ENCODE measurements at regions not wholly inside any gene's neighbourhood (a gene's known extent, or its start where the extent isn't known, plus 50 kb on each side); places are given as distances from the start of the nearest gene placed in this dataset.

GRCh38 chr3:64809086-64809485 lies 121.3 kb upstream of the ADAMTS9 start:
- H3K36me3 ChIP-seq (ENCODE audit: insufficient read depth, low read length): no peaks in the 10 kb centered on the region
- H3K4me1 ChIP-seq (ENCODE audit: insufficient read depth, low read length): no peaks in the 10 kb centered on the region
- H3K9me3 ChIP-seq (ENCODE audit: control insufficient read depth, insufficient read depth, low read length): no peaks in the 10 kb centered on the region; the same call in 1 of the 2 replicates
- H3K9ac ChIP-seq (ENCODE audit: low read depth, low read length): no peak overlapping the region

- Histone ChIP-seq H3K9me3 (ENCODE audit: control insufficient read depth, insufficient read depth, low read length) (no peaks in the 10 kb centered on the region; the same call in 1 of the 2 replicates), H3K36me3 (ENCODE audit: insufficient read depth, low read length) (no peaks in the 10 kb centered on the region), H3K4me1 (ENCODE audit: insufficient read depth, low read length) (no peaks in the 10 kb centered on the region), H3K9ac (ENCODE audit: low read depth, low read length) (no peak overlapping the region)
Observed at GRCh38 chr3:64808061-64808460, 120.3 kb upstream of the ADAMTS9 start.

DNA sequence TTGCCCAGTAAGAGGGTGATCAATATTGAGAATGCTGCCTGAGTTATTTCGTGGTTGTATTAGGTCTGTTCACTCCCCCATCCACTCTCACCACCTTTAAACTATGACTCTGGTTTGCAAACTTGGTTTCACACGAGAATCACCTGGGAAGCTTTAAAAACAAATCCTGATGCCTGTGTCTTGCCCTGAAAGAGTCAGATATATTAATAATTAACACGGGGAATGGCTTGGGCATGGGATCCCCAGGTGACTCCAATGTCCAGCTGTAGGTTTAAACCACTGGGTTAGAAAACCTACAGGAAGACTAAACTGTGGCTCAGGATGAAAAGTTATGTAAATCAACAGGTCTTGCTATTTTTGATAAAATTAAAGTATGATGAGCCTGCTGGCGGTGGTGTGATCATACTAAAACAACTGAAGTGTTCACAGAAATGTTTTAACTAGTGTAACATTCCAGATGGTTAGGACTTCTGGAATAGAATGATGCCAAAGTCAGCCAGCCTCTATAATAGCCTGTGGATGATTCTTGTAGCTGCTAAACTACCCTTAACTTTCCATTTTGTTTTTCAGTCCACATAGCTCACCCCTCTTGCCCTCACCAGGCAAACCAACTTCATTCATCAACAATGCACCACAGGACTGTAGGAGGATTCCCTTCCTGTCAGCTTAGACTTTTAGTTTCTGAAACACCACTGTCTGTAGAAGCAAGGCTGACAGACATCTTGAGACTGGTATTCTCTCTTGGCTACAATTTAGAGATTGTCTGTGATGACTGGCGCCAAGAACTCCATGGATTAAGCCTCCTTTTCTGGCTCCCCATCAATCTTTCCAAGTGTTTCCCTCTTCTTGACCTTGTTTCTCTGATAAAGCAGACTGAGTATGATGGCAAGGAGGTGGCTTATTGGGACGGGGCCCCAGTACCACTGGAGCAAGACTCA lies 119.1 kb upstream of the ADAMTS9 start:
- no peaks in the 10 kb centered on the region; the same call in 1 of the 2 replicates for H3K4me1 ChIP-seq (ENCODE audit: insufficient read depth, low read length)
- no peaks in the 10 kb centered on the region for H3K36me3 ChIP-seq (ENCODE audit: insufficient read depth, low read length)
- no peaks in the 10 kb centered on the region for H3K9me3 ChIP-seq (ENCODE audit: control insufficient read depth, insufficient read depth, low read length)
- no peak overlapping the region for H3K9ac ChIP-seq (ENCODE audit: low read depth, low read length)

DNA sequence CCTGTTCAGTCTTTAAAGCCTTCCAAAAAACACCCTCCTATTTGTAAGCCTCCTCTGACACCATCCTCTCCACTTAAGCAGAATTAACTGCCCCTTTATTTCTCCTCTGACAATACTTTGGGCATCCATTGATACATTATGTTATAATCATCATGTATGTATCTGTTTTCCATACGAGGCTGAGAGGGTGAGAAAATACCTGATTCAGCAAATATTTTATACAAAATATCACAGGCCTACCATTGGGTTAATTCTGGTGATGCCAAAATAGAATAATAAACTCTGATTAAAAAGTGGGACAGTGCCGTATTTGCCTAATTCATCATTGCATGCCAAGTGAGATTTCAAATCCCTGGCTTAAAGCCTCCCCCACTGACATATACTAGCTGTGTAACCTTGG lies 118.2 kb upstream of the ADAMTS9 start:
- H3K9ac ChIP-seq (ENCODE audit: low read depth, low read length): no peak overlapping the region
- H3K9me3 ChIP-seq (ENCODE audit: control insufficient read depth, insufficient read depth, low read length): no peaks in the 10 kb centered on the region
- H3K4me1 ChIP-seq (ENCODE audit: insufficient read depth, low read length): no peaks in the 10 kb centered on the region; the same call in 1 of the 2 replicates
- H3K36me3 ChIP-seq (ENCODE audit: insufficient read depth, low read length): no peaks in the 10 kb centered on the region

GRCh38 chr3:64805248-64805647 lies 117.4 kb upstream of the ADAMTS9 start:
- Histone ChIP-seq H3K9me3 (ENCODE audit: control insufficient read depth, insufficient read depth, low read length) (no peaks in the 10 kb centered on the region), H3K36me3 (ENCODE audit: insufficient read depth, low read length) (no peaks in the 10 kb centered on the region), H3K4me1 (ENCODE audit: insufficient read depth, low read length) (no peaks in the 10 kb centered on the region; the same call in 1 of the 2 replicates)

DNA sequence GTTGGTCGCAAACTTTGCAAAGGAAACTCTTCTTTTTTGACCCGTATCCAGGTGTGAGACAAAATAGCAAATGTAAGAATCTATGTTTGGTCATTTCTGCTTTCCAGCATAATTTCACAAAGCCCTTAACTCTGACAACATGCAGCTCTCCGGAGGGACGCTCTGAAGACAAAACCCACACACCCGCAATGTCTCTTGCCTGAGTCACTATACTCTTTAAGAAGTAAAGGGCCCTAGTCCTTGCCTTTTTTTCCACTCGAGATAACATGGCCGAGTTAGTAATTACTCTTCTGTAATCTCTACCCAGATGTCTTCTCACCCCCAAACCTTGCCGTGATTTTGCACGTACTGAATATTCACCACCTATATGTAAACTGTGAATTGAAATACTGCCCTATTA lies 115.7 kb upstream of the ADAMTS9 start:
- Histone ChIP-seq H3K9me3 (ENCODE audit: control insufficient read depth, insufficient read depth, low read length) (no peaks in the 10 kb centered on the region), H3K9ac (ENCODE audit: low read depth, low read length) (no peak overlapping the region), H3K36me3 (ENCODE audit: insufficient read depth, low read length) (no peaks in the 10 kb centered on the region), H3K4me1 (ENCODE audit: insufficient read depth, low read length) (no peaks in the 10 kb centered on the region; the same call in 1 of the 2 replicates)

More at GRCh38 chr3:64805248-64805647, 117.4 kb upstream of the ADAMTS9 start:
- no peak overlapping the region for H3K9ac ChIP-seq (ENCODE audit: low read depth, low read length)

GRCh38 chr3:64802460-64802859 lies 114.7 kb upstream of the ADAMTS9 start:
- Histone ChIP-seq H3K36me3 (ENCODE audit: insufficient read depth, low read length) (no peaks in the 10 kb centered on the region), H3K4me1 (ENCODE audit: insufficient read depth, low read length) (no peaks in the 10 kb centered on the region; the same call in 1 of the 2 replicates), H3K9ac (ENCODE audit: low read depth, low read length) (no peak overlapping the region), H3K9me3 (ENCODE audit: control insufficient read depth, insufficient read depth, low read length) (no peaks in the 10 kb centered on the region)

DNA sequence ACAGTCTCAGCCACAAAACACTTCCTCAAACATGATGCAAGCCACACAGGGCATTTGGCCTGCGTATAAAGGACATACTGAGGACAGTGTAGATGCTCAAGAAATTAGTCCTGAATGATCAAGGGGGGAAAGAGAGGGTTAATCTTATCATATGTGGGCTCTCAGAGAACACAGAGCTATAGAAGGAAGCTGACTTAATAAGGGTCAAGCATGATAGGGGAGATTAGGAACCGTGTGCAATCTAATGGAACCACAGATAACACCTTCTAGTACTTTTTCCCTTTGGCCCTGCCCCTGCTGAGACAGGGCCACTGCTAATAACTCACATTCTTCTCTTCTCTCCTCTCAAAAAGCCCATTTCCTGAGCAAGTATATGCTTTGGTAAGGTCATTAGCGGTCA lies 114.1 kb upstream of the ADAMTS9 start:
- Histone ChIP-seq H3K36me3 (ENCODE audit: insufficient read depth, low read length) (no peaks in the 10 kb centered on the region), H3K9me3 (ENCODE audit: control insufficient read depth, insufficient read depth, low read length) (no peaks in the 10 kb centered on the region), H3K4me1 (ENCODE audit: insufficient read depth, low read length) (no peaks in the 10 kb centered on the region; the same call in none of the 2 replicates), H3K9ac (ENCODE audit: low read depth, low read length) (no peak overlapping the region)

GRCh38 chr3:64799606-64800005 lies 111.8 kb upstream of the ADAMTS9 start:
- Histone ChIP-seq H3K4me1 (ENCODE audit: insufficient read depth, low read length) (no peaks in the 10 kb centered on the region; the same call in none of the 2 replicates), H3K9me3 (ENCODE audit: control insufficient read depth, insufficient read depth, low read length) (no peaks in the 10 kb centered on the region), H3K36me3 (ENCODE audit: insufficient read depth, low read length) (no peaks in the 10 kb centered on the region), H3K9ac (ENCODE audit: low read depth, low read length) (no peak overlapping the region)

DNA sequence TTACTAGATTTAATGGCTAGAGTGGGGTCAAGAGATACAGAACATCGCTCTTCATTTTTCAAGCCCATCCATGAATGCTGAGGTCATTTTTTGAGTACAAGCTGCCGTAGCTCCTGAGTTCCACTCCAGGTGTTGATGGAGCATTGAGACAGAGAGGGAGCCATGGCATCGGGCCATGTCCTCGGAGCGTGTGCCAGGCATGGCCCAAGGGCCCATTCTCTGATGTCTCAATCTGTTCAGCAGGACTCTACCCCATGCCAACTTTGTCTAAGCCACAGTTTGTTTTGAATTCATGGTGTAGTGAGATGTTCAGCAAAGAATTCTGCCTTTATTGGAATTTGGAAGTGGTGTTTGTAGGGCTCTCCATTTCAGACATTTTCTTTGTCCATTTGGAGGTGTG lies 110.5 kb upstream of the ADAMTS9 start:
- no peaks in the 10 kb centered on the region; the same call in none of the 2 replicates for H3K4me1 ChIP-seq (ENCODE audit: insufficient read depth, low read length)
- H3K9me3 ChIP-seq (ENCODE audit: control insufficient read depth, insufficient read depth, low read length): no peaks in the 10 kb centered on the region
- H3K36me3 ChIP-seq (ENCODE audit: insufficient read depth, low read length): no peaks in the 10 kb centered on the region
- no peak overlapping the region for H3K9ac ChIP-seq (ENCODE audit: low read depth, low read length)

GRCh38 chr3:64796607-64797399 lies 109.0 kb upstream of the ADAMTS9 start:
- Histone ChIP-seq H3K4me1 (ENCODE audit: insufficient read depth, low read length) (no peaks in the 10 kb centered on the region; the same call in none of the 2 replicates), H3K9ac (ENCODE audit: low read depth, low read length) (no peak overlapping the region), H3K36me3 (ENCODE audit: insufficient read depth, low read length) (no peaks in the 10 kb centered on the region), H3K9me3 (ENCODE audit: control insufficient read depth, insufficient read depth, low read length) (no peaks in the 10 kb centered on the region)

GRCh38 chr3:64792445-64792844 lies 104.6 kb upstream of the ADAMTS9 start:
- H3K4me1 ChIP-seq (ENCODE audit: insufficient read depth, low read length): no peaks in the 10 kb centered on the region; the same call in 1 of the 2 replicates
- H3K36me3 ChIP-seq (ENCODE audit: insufficient read depth, low read length): no peaks in the 10 kb centered on the region
- no peaks in the 10 kb centered on the region for H3K9me3 ChIP-seq (ENCODE audit: control insufficient read depth, insufficient read depth, low read length)
- H3K9ac ChIP-seq (ENCODE audit: low read depth, low read length): no peak overlapping the region

GRCh38 chr3:64789111-64789510 lies 101.3 kb upstream of the ADAMTS9 start:
- no peak overlapping the region for H3K9ac ChIP-seq (ENCODE audit: low read depth, low read length)
- no peaks in the 10 kb centered on the region for H3K36me3 ChIP-seq (ENCODE audit: insufficient read depth, low read length)
- no peaks in the 10 kb centered on the region for H3K4me1 ChIP-seq (ENCODE audit: insufficient read depth, low read length)
- no peaks in the 10 kb centered on the region for H3K9me3 ChIP-seq (ENCODE audit: control insufficient read depth, insufficient read depth, low read length)

- Histone ChIP-seq H3K9me3 (ENCODE audit: control insufficient read depth, insufficient read depth, low read length) (no peaks in the 10 kb centered on the region), H3K9ac (ENCODE audit: low read depth, low read length) (no peak overlapping the region), H3K36me3 (ENCODE audit: insufficient read depth, low read length) (no peaks in the 10 kb centered on the region), H3K4me1 (ENCODE audit: insufficient read depth, low read length) (no peaks in the 10 kb centered on the region)
Observed at GRCh38 chr3:64783200-64783599, 95.4 kb upstream of the ADAMTS9 start.
